Left colon (tissue), 2 donors: ENCODE measurements at regions not wholly inside any gene's neighbourhood (a gene's known extent, or its start where the extent isn't known, plus 50 kb on each side); places are given as distances from the start of the nearest gene placed in this dataset.

Experiments
- ATAC-seq: fragments of 200-7000 bp; cut with Tn5 transposase; one replicate; pipeline ENCODE4 v1.9.1; 2020; ENCODE audit warnings: mild to moderate bottlenecking, moderate library complexity
- DNase-seq, 2 donors: peaks; one replicate each; pipeline ENCODE4 v3.0.0-alpha.2; 2020
- intact Hi-C, 2 donors: fragments of 100-400 bp; cut with DNase I in 1 of 2; cut with micrococcal nuclease in 1 of 2; formaldehyde crosslinking; loops; one replicate each; pipeline versions ENCODE4 v1.11.2 to v1.14.0; 2022; cut with DNase I, micrococcal nuclease
- donor health status: DM: no; HTN: no; CAD: no.
- donor health status: DM: yes; HTN: yes; CAD: no.

- DNase-seq (peak; percentile 31 to 34), ATAC-seq (peak; percentile 50)
- intact Hi-C loops: no loop called here
These were observed 556.1 kb downstream of the SOX6 start for GRCh38 chr11:15800111-15800800.

DNA sequence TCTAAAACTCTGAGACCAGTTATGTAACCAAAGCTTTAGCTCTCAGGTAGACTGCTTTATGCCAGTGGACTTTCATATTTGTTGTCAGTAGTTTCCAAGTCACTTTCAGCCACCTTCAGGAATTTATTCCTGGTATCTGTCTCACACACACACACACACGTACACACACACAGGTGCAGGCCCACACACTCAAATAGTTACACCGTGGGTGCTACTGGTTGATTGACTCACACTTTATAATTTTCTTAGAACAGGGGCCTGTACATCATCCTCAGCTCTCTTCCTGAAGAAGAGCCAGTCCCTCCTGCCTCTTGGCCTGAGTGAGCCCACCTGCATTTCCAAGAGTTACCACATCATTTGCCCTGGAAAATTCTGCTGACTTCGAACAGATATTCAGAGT lies 555.2 kb downstream of the SOX6 start:
- no peak for DNase-seq
- intact Hi-C loops: no loop called here
- ATAC-seq: no peak

- intact Hi-C loops: no loop called here
- ATAC-seq (no peak), DNase-seq (no peak)
These were observed 554.7 kb downstream of the SOX6 start for GRCh38 chr11:15801616-15802015.

DNA sequence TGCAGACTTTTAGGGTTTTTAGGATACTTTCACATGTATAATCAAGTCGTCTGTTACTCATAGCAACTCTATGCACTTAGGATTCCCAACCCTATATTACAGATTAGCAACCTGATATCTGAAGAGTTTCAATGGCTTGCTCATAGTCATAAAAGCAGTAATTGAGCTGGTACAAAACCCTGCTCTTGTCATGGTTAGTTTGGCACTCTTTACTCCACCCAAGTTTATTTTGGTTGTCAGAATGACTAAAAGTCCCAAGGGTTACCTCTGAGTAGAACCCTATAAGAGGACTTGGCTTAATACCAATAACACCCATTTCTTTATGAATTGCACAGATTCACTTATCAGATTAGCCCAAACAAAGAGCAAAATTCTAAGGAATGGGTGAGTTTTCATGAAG lies 550.6 kb downstream of the SOX6 start:
- ATAC-seq (no peak), DNase-seq (no peak)
- intact Hi-C loops: no loop called here

- ATAC-seq (no peak), DNase-seq (no peak)
- intact Hi-C loops: no loop called here
These were observed 550.1 kb downstream of the SOX6 start for GRCh38 chr11:15806217-15806616.

DNA sequence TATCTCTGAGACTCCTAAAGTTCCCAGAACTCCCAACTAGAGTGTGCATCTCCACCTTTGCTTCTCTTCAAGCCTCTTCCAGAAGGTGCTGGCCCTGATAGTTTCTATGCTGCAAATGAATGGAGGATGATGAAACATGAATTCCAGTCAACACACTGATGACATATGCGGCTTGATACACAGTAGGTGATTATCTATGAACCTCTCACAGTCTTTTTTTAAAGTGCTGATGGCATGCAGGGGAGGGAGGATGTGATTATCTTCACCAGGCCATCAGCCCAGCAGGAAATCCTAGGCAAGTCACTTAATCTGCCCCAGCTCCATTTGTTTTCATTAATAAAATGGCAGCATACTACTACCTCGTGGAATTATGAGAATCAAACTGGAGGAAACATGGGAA lies 548.5 kb downstream of the SOX6 start:
- ATAC-seq: no peak
- intact Hi-C loops: no loop called here
- DNase-seq: no peak

DNA sequence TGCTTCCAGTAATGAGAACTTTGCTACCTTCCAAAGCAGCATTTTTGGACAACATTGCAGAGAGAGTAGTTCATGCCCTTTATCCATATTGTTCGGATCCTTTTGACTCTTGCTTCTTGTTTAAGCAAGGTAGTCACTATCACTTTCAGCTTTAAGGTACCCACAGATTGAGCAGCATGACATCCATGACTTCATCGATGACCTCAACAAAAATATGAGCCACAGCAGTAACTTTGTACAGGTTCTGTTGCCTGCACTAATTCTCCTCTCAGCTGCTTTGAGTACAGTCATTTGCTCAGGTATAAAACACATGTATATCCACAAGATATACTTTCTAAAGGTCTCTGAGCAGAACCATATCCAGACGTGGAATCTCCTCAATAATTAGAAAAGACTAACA lies 546.3 kb downstream of the SOX6 start:
- DNase-seq (no peak), ATAC-seq (no peak)
- intact Hi-C loops: no loop called here

DNA sequence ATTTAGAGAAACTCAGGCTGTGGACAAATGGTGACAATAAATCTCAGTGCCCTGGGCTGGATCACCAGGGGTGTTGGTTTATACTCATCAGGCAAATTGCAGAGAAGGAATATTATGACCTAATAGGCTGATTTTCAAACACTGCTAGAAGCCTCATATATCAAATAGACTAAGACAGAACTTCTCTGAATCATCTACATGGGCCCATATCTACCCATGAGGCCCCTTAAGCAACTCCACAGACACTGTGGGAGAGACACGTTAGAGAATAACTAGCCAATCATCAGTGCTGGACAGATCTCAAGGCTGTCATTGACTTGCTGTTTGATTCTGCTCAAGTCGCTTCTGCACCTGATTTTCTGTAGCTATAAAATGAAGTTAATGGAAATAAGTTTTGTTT lies 545.8 kb downstream of the SOX6 start:
- DNase-seq (no peak), ATAC-seq (no peak)
- intact Hi-C loops: no loop called here

DNA sequence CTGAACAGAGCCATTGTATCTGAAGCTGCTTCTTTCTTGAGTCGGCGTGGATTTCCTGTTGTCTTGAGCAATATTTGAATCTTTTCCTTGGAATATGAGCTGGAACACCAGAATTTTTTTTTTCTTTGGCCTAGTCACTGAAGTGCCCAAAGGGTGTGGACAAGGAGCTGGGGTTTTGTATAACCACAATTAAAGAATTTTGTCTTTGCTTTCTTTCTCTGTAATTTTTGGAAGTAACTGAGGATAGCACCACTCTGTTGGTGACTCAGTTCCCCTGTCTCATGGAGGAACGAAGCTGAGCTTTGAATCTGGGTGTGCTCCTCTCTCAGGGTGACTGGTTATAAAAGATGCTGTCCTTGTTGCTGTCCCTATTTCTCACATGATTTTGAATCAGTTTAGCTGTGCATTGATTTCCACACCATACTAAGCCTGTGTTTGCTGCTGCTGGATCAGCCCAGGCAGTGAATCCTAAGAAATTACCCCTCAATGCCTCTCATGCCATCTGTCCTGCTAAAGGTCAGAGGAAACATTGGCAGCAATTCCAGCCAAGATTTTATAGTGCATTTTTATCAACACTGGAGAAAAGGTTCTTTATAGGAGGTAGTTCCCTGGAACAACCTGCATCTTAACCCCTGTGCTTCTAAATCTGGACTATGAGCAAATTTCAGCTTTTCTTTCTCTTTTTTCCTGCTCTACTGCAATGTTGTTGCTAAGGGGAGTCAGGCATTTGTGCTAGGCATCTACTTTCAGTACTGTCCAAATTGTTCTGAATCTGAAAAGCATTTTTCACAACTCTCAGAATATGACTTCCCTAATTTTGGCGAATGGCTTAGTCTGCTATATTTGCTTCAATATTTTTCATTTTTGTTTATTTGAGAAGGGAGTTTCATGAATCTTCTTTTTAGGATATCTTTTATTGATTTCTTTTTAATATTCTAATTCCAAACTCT lies 540.8 kb downstream of the SOX6 start:
- intact Hi-C loops: no loop called here
- no peak for DNase-seq
- peak; percentile 63 for ATAC-seq

GRCh38 chr11:15816260-15816871 lies 540.0 kb downstream of the SOX6 start:
- peak; percentile 13 to 50 for DNase-seq
- ATAC-seq: peak; percentile 42
- intact Hi-C loops: no loop called here

GRCh38 chr11:15817001-15817400 lies 539.3 kb downstream of the SOX6 start:
- no peak for DNase-seq
- intact Hi-C loops: no loop called here
- no peak for ATAC-seq

DNA sequence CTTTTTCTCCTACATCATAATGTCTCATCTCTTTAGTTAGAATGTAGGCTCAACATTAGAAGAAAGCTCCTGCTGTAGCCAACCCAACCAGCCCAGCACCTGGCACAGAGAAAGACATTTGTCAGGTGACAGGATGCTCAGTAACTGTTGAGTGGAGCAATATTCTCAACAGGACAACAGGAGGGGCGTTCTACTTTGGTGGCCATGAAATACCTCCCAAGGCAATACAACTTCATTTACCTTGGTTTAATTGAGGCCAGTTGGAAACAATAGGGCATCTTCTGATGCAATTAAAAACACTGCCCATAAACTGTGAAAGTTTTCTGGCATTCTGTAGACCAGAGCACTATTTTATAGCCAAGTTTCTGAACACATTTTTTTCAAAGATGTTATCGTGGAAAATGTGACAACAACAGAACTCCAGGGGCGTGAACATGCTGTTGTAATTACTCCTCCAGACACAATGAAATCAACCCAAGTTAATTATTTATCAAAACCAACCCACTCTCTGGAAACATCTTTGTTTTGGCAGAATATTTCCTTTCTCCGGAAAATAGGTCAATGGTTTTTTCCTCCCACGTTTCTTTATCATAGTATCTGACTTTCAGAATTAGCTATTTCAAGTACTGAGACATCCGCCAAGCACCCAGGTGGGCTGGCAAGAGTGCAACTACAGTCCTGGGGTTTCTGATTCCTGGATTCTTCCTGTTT lies 538.1 kb downstream of the SOX6 start:
- DNase-seq (peak; percentile 32 to 42), ATAC-seq (peak; percentile 72)
- intact Hi-C loops: no loop called here

DNA sequence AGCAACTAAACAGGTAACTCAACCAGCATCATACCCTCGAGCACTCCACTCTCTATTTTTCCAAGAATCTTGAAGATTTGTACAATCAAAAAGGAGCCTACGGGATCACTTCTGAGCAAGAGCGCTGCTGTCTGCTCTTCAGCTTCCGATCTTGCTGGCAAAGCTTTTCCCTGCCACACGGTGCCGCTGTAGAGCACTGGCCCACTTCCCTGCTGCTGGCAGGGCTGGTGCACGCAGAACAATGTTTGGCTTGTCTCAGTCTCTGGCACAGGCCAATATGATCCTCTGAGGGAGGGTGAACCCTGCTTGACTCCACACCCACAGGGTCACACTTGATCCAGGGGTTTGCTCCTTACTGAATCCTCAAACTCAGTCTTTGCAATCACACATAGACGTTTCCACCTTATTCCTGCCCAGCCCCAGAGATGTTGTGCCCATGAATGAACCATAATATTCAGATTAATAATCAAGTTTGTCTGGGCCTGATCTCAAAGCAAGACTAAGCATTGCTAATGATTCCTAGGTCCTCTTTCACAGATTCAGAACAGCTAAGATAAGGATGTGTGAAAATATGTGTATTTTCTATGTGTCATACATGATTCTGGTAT lies 536.6 kb downstream of the SOX6 start:
- DNase-seq (peak; percentile 68 to 79), ATAC-seq (peak; percentile 67)
- intact Hi-C loops: no loop called here

DNA sequence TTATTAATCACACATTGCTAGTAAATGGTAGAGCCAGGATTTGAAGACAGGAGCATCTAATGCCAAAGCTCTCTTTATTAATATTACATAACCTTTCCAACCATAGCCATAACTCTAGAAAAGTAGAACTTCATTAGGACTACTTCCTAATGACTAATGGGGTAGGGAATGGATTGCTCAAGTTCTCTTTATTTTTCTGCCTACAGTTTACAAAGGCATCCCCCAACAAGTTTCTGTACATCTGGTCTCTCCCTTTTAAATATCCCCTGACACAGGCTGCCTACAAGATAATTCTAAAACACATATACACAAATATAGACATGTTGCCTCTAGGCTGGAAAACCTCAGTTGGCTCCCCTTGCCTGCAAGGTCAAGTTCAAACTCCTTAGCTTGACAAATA lies 534.9 kb downstream of the SOX6 start:
- no peak for DNase-seq
- ATAC-seq: no peak
- intact Hi-C loops: no loop called here

DNA sequence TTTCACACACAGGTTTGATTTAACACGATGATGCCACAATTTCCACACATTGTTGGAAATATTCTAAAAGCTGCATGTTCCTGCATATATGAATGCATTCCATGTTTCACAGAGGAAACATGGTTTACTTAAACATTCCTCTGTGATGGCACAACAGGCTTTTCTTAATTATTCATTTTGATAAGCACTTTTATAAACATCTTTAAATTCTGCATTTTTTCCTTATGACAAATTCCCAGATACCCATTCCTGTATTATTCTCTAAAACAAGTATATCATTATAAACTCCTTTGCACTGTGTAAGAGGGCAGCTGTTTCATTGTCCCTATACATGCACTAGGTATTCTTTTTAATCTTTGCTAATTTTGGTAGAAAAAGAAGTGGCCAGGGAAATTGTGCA lies 532.3 kb downstream of the SOX6 start:
- intact Hi-C loops: no loop called here
- DNase-seq (no peak), ATAC-seq (no peak)

- intact Hi-C loops: no loop called here
- ATAC-seq (peak; percentile 23), DNase-seq (no peak)
These were observed 530.2 kb downstream of the SOX6 start for GRCh38 chr11:15825976-15826650.

- DNase-seq (peak in 1 of 2 donors; percentile 46), ATAC-seq (peak; percentile 56)
- intact Hi-C loops: no loop called here
These were observed 529.5 kb downstream of the SOX6 start for GRCh38 chr11:15826826-15827225.

DNA sequence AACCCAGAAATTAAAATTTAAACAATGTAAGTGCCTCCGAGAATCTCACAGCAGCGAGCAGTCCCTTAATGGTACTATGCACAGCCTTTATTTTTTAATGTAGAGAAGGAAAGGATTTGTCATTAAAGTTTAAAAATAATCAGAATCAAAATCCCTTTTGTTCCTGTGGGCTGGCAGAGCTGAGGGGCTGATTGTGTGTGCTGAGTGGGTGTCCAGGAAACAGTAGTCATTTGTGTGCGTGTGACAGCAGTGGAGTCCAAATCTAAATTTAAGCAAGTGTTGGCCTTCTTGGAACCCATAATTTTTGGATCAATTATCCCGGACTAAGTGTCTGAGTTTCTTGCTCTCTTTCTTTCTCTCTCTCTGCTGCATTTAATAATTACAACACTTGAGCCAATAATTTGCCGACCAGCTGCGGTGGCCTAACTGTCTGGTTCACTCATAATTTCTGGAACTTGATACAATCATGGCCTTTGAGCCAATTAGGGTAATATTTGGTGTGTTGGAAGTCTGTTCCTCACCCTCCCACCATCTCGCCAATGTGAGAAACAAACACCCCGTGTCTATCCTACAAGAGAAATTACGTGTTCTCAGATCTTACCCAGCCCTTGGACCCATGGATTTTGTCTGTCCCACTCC lies 528.0 kb downstream of the SOX6 start:
- ATAC-seq (no peak), DNase-seq (no peak)
- intact Hi-C loops: no loop called here
